ENCODE measurements at regions not wholly inside any gene's neighbourhood (a gene's known extent, or its start where the extent isn't known, plus 50 kb on each side); places are given as distances from the start of the nearest gene placed in this dataset.

GRCh38 chr2:2860589-2861300, 516.9 kb downstream of the EIPR1 start:
- Histone ChIP-seq H3K4me3 (ENCODE audit: low read depth, low read length) (no peak overlapping the region), H3K36me3 (ENCODE audit: control insufficient read depth, insufficient read depth, low read length) (no peaks in the 10 kb centered on the region), H3K27me3 (ENCODE audit: control insufficient read depth, insufficient read depth, low read length) (no peaks in the 10 kb centered on the region)
- DNase-seq (ENCODE audit: low read depth): no peak
- TF ChIP-seq CTCF (IDR thresholded peaks at IDR 0.05; ENCODE audit: insufficient read depth, low read length, poor library complexity, severe bottlenecking): no peak

- H3K27me3 ChIP-seq (ENCODE audit: control insufficient read depth, insufficient read depth, low read length): no peaks in the 10 kb centered on the region
- DNase-seq (ENCODE audit: low read depth): no peak
- H3K36me3 ChIP-seq (ENCODE audit: control insufficient read depth, insufficient read depth, low read length): no peaks in the 10 kb centered on the region
- H3K4me3 ChIP-seq (ENCODE audit: low read depth, low read length): no peak overlapping the region
- no peak for TF ChIP-seq CTCF (IDR thresholded peaks at IDR 0.05; ENCODE audit: insufficient read depth, low read length, poor library complexity, severe bottlenecking)
Measured at GRCh38 chr2:2859732-2860131, 517.9 kb downstream of the EIPR1 start.

GRCh38 chr2:2859164-2859563, 518.5 kb downstream of the EIPR1 start:
- no peak for TF ChIP-seq CTCF (IDR thresholded peaks at IDR 0.05; ENCODE audit: insufficient read depth, low read length, poor library complexity, severe bottlenecking)
- Histone ChIP-seq H3K4me3 (ENCODE audit: low read depth, low read length) (no peak overlapping the region), H3K36me3 (ENCODE audit: control insufficient read depth, insufficient read depth, low read length) (no peaks in the 10 kb centered on the region), H3K27me3 (ENCODE audit: control insufficient read depth, insufficient read depth, low read length) (no peaks in the 10 kb centered on the region)
- no peak for DNase-seq (ENCODE audit: low read depth)

GRCh38 chr2:2856723-2857415, 520.7 kb downstream of the EIPR1 start:
- H3K27me3 ChIP-seq (ENCODE audit: control insufficient read depth, insufficient read depth, low read length): no peaks in the 10 kb centered on the region
- no peak overlapping the region for H3K4me3 ChIP-seq (ENCODE audit: low read depth, low read length)
- DNase-seq (ENCODE audit: low read depth): no peak
- TF ChIP-seq CTCF (IDR thresholded peaks at IDR 0.05; ENCODE audit: insufficient read depth, low read length, poor library complexity, severe bottlenecking): no peak
- H3K36me3 ChIP-seq (ENCODE audit: control insufficient read depth, insufficient read depth, low read length): no peaks in the 10 kb centered on the region

- H3K4me3 ChIP-seq (ENCODE audit: low read depth, low read length): no peak overlapping the region
- no peak for TF ChIP-seq CTCF (IDR thresholded peaks at IDR 0.05; ENCODE audit: insufficient read depth, low read length, poor library complexity, severe bottlenecking)
- no peak for DNase-seq (ENCODE audit: low read depth)
- H3K36me3 ChIP-seq (ENCODE audit: control insufficient read depth, insufficient read depth, low read length): no peaks in the 10 kb centered on the region
- no peaks in the 10 kb centered on the region for H3K27me3 ChIP-seq (ENCODE audit: control insufficient read depth, insufficient read depth, low read length)
Measured at GRCh38 chr2:2855297-2855696, 522.3 kb downstream of the EIPR1 start.

Measured in kidney epithelial cell (primary cell).